NCI-H1417 treated with DMSO at 0.1 percent for 48 hours (cell line): ENCODE measurements at regions not wholly inside any gene's neighbourhood (a gene's known extent, or its start where the extent isn't known, plus 50 kb on each side); places are given as distances from the start of the nearest gene placed in this dataset.

Source experiments
- DNase-seq: peaks from one replicate; lab custom pipeline; 2025; lab: John Stamatoyannopoulos, UW

GRCh38 chr5:5795074-5795771, 372.7 kb downstream of the ICE1 start:
- DNase-seq = no peak

GRCh38 chr5:5794118-5794560, 371.7 kb downstream of the ICE1 start:
- DNase-seq = no peak

- DNase-seq = no peak
These were observed 371.0 kb downstream of the ICE1 start for GRCh38 chr5:5793242-5794117.

DNA sequence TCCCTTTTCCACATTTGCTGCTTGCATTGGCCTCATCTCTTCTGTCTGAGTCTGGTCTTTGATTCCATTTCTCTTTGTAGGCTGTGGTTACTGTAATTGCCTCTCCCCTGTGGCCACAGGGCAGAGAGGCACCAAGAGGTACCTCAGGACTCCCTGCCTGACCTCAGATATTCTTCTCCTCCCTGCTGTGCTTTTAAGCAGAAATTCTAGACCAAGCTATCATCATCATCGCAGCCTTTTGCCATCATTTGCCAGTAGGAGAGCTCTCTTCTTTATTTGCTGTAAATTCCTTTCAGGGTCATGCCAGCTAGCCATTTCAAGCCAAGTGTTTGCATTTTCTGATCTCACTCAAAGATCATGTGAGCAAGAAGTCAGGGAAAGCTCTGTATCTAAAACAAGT, 369.6 kb downstream of the ICE1 start:
- DNase-seq = no peak

DNA sequence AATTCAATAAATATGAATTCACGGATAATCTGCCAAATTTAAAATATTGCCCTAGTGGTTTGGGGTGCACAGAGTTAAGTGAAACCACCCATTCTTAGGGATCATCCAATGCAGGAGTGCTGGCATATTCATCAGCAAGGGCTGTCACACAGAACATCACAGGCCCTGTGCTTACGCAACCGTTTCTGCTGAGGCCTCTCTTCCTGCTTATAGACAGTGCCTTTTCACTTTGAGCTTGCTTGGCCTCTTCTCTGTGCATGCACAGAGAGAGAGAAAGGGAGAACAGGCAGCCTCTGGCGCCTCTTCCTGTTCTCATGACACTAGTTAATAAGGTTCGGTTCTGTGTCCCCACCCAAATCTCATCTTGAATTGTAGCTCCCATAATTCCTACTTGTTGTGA, 366.3 kb downstream of the ICE1 start:
- DNase-seq = no peak

- DNase-seq = no peak
These were observed 364.9 kb downstream of the ICE1 start for GRCh38 chr5:5787373-5787772.

GRCh38 chr5:5784101-5784500, 361.6 kb downstream of the ICE1 start:
- DNase-seq = no peak

- DNase-seq = no peak
These were observed 360.5 kb downstream of the ICE1 start for GRCh38 chr5:5783021-5783420.

- DNase-seq = no peak
These were observed 359.9 kb downstream of the ICE1 start for GRCh38 chr5:5782402-5782801.

GRCh38 chr5:5781335-5781734, 358.9 kb downstream of the ICE1 start:
- DNase-seq = no peak

DNA sequence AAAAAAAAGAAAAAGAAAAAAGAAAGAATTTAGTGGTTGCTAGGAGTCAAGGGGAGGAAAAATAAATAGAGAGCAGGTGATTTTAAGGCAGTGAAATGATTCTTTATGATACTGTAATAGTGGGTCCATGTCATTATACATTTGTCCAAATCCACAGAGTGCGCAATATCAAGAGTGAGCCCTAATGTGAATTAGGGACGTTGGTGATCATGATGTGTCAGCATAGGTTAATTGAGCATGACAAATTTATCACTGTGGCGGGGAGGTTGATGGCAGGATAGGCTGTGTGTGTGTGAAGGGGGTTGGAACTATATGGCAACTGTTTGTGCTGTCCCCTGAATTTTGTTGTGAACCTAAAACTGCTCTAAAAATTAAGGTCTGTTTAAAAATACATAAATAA, 357.8 kb downstream of the ICE1 start:
- DNase-seq = no peak

- no peak for DNase-seq
These were observed 354.5 kb downstream of the ICE1 start for GRCh38 chr5:5777013-5777412.

DNA sequence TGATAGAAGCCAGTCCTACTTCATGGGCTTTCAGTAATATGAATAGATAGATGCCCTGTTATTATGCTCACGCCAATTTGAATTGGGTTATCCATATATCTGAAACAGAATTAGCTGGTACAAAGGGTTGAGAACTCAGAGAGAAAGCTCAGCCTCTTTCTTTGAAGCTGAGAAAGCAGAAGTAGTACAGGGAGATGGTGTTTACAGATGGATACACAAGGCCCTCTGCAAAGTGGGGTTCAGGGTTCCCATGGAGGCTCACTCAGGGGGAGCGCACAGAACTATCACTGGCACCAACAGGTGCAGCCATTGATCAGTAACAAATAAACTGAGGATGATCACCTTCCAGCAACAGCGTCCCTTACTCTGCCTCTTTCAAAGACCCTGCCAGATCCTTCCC, 349.7 kb downstream of the ICE1 start:
- DNase-seq = no peak

GRCh38 chr5:5770825-5771224, 348.3 kb downstream of the ICE1 start:
- DNase-seq = no peak

DNA sequence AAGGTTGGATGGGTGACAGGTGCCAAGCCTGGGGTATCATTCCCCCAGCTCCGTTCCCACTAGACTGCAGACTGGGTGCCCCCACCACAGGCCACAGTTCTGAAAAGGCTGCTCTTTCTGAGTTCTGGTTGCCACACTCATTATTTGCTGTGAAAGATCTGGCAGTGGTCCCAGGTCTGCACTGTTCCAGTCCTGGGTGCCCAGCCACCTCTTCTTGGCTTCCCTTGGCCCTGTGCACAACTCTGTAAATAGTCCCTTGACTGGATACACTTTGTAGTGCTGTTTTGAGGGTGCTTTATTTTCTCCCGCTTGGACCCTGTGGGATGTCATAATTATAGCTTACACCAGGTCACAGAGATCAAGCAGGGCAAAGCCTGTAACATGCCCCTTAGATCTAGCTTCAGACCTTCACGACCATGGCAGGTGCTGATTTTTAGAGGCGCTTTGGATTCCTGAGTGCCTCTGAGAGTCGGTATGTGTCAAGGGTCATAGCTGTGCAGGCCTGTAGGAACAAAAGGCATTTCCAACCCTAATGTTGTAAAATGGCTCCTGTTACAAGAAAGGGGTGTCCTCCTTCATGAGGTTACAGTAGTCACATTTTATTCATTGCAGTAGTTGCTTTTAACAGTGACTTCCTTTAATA, 344.9 kb downstream of the ICE1 start:
- DNase-seq = no peak

GRCh38 chr5:5765066-5765850, 342.8 kb downstream of the ICE1 start:
- DNase-seq = no peak

DNA sequence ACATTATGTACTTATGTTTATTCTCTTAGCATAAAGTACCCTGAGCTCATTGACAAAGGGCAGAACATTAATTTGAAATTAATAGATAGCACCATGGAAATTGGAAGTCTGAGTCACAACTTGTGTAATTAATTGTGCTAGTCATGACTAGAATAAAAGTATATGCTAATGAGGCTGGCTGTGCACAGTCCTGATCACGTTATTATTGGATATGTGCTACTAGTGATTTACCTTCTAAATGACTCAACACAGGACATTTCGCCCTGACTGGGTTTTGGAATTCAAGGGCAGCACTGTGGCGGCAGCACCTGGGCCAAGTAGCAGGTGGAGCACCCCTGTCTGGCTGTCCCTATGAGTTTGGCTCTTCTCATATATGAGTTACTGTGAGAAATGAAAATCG, 341.8 kb downstream of the ICE1 start:
- DNase-seq = no peak

DNA sequence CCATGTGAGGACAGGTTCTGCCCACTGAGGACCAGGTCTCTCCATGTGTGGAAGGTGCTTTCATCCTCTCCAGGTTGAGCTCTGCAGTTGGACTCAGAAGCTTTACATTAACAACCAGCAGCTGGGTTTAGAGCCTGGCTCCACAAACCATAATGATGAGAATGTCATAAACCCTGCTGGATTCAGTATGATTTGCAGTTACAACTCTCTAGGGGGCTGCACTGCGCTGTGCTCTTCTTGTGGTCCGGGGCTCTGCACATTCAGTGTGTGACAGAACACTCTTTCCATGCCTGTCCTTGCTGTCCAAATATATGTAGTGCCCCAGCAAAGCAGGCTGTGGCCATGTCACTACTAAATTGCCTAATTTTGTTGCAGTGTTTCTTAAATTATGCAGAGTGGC, 334.3 kb downstream of the ICE1 start:
- DNase-seq = no peak

GRCh38 chr5:5755888-5756287, 333.4 kb downstream of the ICE1 start:
- no peak for DNase-seq

DNA sequence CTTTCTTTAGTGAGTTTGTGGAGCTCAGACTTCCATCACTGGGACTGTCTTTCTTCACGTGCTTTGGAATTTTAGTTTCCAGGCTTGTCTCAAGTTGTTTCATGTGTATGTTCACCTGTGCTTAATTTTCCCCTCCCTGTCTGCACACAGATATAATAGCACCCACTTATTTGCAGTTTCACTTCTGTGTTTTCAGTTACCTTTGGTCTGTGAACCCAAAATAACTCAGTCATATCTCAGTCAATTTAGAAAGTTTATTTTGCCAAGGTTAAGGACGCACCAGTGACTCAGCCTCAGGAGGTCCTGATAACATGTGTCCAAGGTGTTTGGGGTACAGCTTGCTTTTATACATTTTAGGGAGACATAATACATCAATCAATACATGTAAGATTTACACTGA, 330.4 kb downstream of the ICE1 start:
- DNase-seq = no peak

DNA sequence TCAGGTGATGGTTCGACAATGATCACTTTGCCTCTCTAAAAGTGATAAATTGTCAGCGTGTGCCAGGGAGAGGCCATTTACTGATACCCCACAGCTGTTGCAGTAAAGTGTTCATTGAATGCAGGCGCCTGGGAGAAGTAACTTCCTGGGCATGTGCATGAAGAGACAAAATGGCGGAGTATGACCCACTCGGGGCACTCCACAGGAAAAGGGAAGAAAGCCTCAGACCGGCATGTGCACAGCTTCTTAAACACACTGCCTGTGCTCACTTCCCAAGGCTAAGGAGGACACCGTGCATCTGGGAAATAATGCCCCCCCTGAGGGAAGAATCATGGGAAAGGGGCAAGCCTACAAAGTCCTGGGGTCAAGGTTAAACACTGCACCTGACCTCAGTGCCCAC, 329.5 kb downstream of the ICE1 start:
- no peak for DNase-seq

GRCh38 chr5:5751498-5751897, 329.0 kb downstream of the ICE1 start:
- no peak for DNase-seq
